ENCODE measurements at regions not wholly inside any gene's neighbourhood (a gene's known extent, or its start where the extent isn't known, plus 50 kb on each side); places are given as distances from the start of the nearest gene placed in this dataset.

GRCh38 chr11:119525180-119525866 is 102.4 kb upstream of the THY1 start:
- intact Hi-C loops (cut with DNase I), result no loop called here
- no peak for DNase-seq (ENCODE audit: low spot score)

GRCh38 chr11:119523539-119524157 is 100.7 kb upstream of the THY1 start:
- DNase-seq (ENCODE audit: low spot score), result no peak
- intact Hi-C loops (cut with DNase I), result no loop called here

- intact Hi-C loops (cut with DNase I), result no loop called here
Observed at GRCh38 chr11:119522609-119523008, 99.6 kb upstream of the THY1 start.

DNA sequence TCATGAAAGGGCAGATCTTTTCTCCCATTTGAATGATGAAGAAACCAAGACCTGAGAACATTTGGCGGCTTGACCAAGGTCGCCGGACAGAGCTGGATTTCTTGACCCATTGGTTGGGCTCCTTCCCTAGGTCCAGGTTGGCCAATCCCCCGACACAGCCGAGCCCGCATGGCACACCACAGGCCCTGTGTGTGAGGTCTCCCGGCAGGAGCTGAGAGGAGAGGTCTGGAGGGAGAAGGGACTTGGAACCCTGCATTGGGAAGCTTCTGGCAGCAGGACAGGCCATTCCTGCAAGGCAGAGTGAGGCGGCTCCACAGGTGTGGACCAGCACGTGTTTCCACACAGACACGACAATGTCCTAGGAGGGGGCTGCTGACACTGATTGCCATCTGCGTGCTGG is 98.6 kb upstream of the THY1 start:
- intact Hi-C loops (cut with DNase I), result no loop called here
- no peak for DNase-seq (ENCODE audit: low spot score)

More at GRCh38 chr11:119522609-119523008, 99.6 kb upstream of the THY1 start:
- DNase-seq (ENCODE audit: low spot score), result no peak

- DNase-seq (ENCODE audit: low spot score), result no peak
- intact Hi-C loops (cut with DNase I), result no loop called here
Observed at GRCh38 chr11:119520966-119521365, 98.0 kb upstream of the THY1 start.

- intact Hi-C loops (cut with DNase I), result no loop called here
- no peak for DNase-seq (ENCODE audit: low spot score)
Observed at GRCh38 chr11:119520400-119520799, 97.4 kb upstream of the THY1 start.

- no peak for DNase-seq (ENCODE audit: low spot score)
- intact Hi-C loops (cut with DNase I), result no loop called here
Observed at GRCh38 chr11:119519796-119520195, 96.8 kb upstream of the THY1 start.

GRCh38 chr11:119518746-119519730 is 96.1 kb upstream of the THY1 start:
- no peak for DNase-seq (ENCODE audit: low spot score)
- intact Hi-C loops (cut with DNase I), result no loop called here

- DNase-seq (ENCODE audit: low spot score), result no peak
- intact Hi-C loops (cut with DNase I), result no loop called here
Observed at GRCh38 chr11:119515771-119516400, 92.9 kb upstream of the THY1 start.

DNA sequence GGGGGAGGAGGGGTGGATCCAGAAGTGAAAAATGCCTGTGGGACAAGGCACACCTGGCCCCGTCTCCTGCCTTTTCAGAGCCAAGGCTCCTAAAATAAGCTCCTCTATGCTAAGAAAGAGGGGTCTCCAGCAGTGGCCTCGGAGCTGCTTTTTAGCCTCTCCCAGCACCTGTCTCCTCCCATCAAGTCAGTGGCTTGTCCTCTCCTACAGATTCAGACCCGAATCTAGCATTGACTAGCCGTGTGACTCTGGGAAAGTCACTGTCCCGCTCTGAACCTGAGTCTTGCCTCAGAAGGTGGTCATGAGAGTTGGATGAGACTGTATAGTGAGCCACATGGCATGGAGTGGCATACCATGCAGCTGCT is 90.8 kb upstream of the THY1 start:
- intact Hi-C loops (cut with DNase I), result no loop called here
- DNase-seq (ENCODE audit: low spot score), result no peak

DNA sequence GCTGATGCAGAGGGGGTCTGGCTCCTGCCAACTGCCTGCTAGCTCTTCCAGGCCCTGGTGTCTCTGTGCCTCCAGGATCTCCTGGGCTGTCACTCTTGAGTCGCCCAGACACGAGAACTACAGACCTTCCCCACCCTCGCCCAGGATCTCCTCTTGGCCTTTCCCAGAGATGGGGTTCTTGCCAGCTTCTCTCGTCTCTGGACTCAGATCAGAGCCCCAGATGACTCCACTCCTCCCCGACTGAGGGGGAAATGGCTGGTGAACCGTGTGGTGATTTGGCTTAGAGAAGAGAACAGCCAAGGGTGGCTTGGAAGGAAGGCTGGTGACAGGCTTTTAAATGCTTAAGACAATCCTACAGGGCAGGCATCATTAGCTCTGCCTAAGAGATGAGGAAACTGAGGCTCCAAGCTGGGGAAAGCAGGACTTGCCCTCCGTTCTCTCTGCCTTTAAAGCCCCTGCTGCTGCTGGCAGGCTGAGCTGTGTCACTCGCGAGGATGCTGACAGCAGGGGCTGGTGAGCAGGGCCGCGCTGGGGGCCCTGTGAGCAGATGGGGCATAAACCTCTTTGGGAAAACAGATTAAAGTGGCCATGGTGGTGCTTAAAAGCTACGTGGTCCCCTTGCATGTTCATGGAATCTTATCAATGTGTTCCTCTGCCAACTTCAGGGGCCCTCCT is 90.3 kb upstream of the THY1 start:
- no peak for DNase-seq (ENCODE audit: low spot score)
- intact Hi-C loops (cut with DNase I), result no loop called here

DNA sequence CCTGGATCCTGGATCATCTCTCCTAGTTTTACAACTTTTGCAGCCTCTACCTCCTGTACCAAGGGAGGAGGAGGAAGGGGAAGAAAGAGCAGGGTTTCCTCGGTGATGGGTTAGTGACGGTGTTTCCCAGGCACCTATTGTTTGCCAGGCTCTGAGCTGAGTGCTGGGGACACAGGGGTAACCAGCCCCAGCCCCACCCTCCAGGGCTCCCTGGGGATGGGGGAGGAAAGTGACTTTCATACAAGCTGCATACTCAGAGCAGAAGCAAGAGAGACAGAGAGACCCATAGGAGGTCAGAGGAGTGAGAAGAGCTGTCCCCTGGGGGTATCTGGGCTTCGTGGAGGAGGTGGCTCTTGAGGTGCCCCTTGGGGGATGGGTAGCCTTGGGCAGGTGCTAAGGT is 89.4 kb upstream of the THY1 start:
- no peak for DNase-seq (ENCODE audit: low spot score)
- intact Hi-C loops (cut with DNase I), result no loop called here

GRCh38 chr11:119511614-119512306 is 88.8 kb upstream of the THY1 start:
- intact Hi-C loops (cut with DNase I), result no loop called here
- no peak for DNase-seq (ENCODE audit: low spot score)

DNA sequence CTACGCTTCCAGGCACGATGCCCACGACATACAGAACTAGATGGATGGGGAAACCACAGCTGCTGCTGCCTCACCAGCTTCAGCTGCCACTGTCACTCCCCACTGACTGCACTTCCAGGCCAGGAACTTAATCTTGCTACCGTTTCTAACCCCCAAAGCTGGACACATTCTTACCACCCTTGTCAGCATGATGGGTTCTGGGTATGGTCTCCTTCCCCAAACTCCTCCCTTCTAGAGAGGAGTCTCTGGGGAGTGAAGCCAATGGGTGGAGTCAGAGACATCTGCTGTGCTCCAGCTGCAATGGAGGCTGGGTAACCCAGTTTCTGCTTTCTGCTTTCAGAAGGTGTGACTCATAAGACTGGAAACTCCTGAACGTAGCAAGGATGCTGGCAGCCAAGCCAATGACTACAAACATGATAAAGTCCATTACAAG is 87.0 kb upstream of the THY1 start:
- intact Hi-C loops (cut with DNase I), result no loop called here
- DNase-seq (ENCODE audit: low spot score), result no peak

DNA sequence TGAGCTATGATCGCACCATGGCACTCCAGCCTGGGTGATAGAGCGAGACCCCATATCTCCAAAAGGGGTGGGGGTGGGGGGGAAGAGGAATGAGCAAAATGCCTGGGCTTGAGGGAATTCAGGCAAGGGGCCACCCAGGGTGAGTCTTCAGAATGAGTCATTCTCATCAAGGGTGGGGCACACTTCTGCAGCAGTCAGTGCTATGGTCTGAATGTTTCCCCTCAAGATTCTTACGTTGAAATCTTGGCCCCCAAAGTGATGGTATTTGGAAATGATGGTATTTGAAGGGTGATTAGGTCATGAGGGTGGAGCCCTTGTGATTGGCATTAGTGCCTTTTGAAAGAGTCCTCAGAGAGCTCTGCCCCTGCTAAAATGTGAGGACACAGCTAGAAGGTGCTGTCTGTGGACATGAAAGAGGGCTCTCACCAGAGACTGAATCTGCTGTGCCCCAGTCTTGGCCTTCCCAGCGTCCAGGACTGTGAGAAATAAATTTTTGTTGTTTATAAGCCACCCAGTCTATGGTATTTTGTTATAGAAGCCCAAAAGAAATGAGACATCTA is 86.4 kb upstream of the THY1 start:
- intact Hi-C loops (cut with DNase I), result no loop called here
- DNase-seq (ENCODE audit: low spot score), result no peak

- no peak for DNase-seq (ENCODE audit: low spot score)
- intact Hi-C loops (cut with DNase I), result no loop called here
Observed at GRCh38 chr11:119506436-119506835, 83.5 kb upstream of the THY1 start.

- intact Hi-C loops (cut with DNase I), result no loop called here
- no peak for DNase-seq (ENCODE audit: low spot score)
Observed at GRCh38 chr11:119505861-119506260, 82.9 kb upstream of the THY1 start.

GRCh38 chr11:119505071-119505470 is 82.1 kb upstream of the THY1 start:
- intact Hi-C loops (cut with DNase I), result no loop called here
- no peak for DNase-seq (ENCODE audit: low spot score)

DNA sequence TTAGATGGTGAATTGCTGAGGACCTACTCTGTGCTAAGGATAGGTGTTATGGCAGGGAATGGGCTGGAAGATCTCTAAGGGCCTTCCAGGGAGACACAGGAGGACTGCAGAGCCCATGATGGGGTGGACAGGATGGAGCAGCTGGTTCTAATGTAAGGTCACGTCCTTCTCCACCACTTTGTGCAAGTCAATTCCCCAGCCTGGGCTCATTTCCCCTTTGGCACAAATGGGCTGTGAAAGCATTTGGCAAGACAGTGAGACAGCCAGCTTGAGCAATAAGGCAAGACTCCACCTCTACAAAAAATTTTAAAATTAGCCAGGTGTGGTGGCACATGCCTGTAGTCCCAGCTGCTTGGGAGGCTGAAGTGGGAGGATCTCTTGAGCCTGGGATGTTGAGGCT is 81.4 kb upstream of the THY1 start:
- intact Hi-C loops (cut with DNase I), result no loop called here
- DNase-seq (ENCODE audit: low spot score), result no peak
